Right cardiac atrium (tissue), 5 donors: ENCODE measurements at regions not wholly inside any gene's neighbourhood (a gene's known extent, or its start where the extent isn't known, plus 50 kb on each side); places are given as distances from the start of the nearest gene placed in this dataset.

Experiments
- ATAC-seq, 2 donors: fragments of 200-7000 bp; cut with Tn5 transposase; one replicate each; pipeline versions ENCODE4 v1.8.0 to v1.9.1; 2020; ENCODE audit warnings: moderate library complexity in 2 of 2, mild to moderate bottlenecking in 1 of 2
- DNase-seq, 3 donors: peaks; one replicate each; pipeline ENCODE4 v3.0.0-alpha.2; 2020
- H3K27ac ChIP-seq: one replicate; pipeline ENCODE4 v1.5.1; 2013; ENCODE audit warnings: mild to moderate bottlenecking, low read length, control low read depth, moderate library complexity
- H3K27me3 ChIP-seq: one replicate; pipeline ENCODE4 v1.6.1; 2013; ENCODE audit not compliant: control insufficient read depth, insufficient read depth
- H3K4me1 ChIP-seq: one replicate; pipeline ENCODE4 v1.6.1; 2013; ENCODE audit warnings: low read length; ENCODE audit not compliant: control insufficient read depth, insufficient read depth
- H3K4me3 ChIP-seq: one replicate; pipeline ENCODE4 v1.5.1; 2013; ENCODE audit warnings: low read length, control low read depth
- H3K9me3 ChIP-seq: one replicate; pipeline ENCODE4 v1.6.1; 2013; ENCODE audit warnings: low read length; ENCODE audit not compliant: control insufficient read depth
- WGBS: extraction: QIAGEN DNeasy Blood & Tissue Kit; methylation state at CpG from one replicate; pipeline ENCODE4 v1.1.7; 2013; 5-methylcytosine and 5-hydroxymethylcytosine counted together
- intact Hi-C, 4 donors: fragments of 100-400 bp; cut with DNase I; formaldehyde crosslinking; loops; one replicate each; pipeline versions ENCODE4 v1.11.0 to v1.14.0; 2022 to 2023
- donor health status: healthy with polysubstance abuse.
- donor health status: DM: no; HTN: yes; CAD: no.
- donor health status: DM: no; HTN: no; CAD: no.
- donor health status: DM: no; HTN: yes; CAD: no; lungs with severe emphysema.
- donor health status: DM: yes; HTN: yes; CAD: no.

- 93% methylated on average over 3 of the region's 3 CpGs for WGBS
- ATAC-seq (no peak), DNase-seq (no peak)
- H3K4me1 ChIP-seq: no peaks in the 10 kb centered on the region
- H3K27ac ChIP-seq: no peak overlapping the region
- no peak overlapping the region for H3K4me3 ChIP-seq
- H3K27me3 ChIP-seq: no peaks in the 10 kb centered on the region
- intact Hi-C loops: no loop called here
- H3K9me3 ChIP-seq: no peaks in the 10 kb centered on the region
Observed at GRCh38 chr13:102933523-102933922, 87.7 kb downstream of the ERCC5 start.

- no peak overlapping the region for H3K4me3 ChIP-seq
- intact Hi-C loops: no loop called here
- H3K27me3 ChIP-seq: no peaks in the 10 kb centered on the region
- 89% methylated on average over 6 of the region's 6 CpGs for WGBS
- ATAC-seq: no peak
- no peaks in the 10 kb centered on the region for H3K4me1 ChIP-seq
- H3K27ac ChIP-seq: no peak overlapping the region
- no peak for DNase-seq
- H3K9me3 ChIP-seq: no peaks in the 10 kb centered on the region
Observed at GRCh38 chr13:102933122-102933521, 87.3 kb downstream of the ERCC5 start.

- Histone ChIP-seq H3K4me1 (no peaks in the 10 kb centered on the region), H3K27ac (no peak overlapping the region), H3K4me3 (no peak overlapping the region), H3K9me3 (no peaks in the 10 kb centered on the region), H3K27me3 (no peaks in the 10 kb centered on the region)
- 88% methylated on average over 4 of the region's 4 CpGs for WGBS
- ATAC-seq: no peak
- no peak for DNase-seq
- intact Hi-C loops: no loop called here
Observed at GRCh38 chr13:102932331-102932730, 86.5 kb downstream of the ERCC5 start.

GRCh38 chr13:102930566-102930965 is 84.7 kb downstream of the ERCC5 start:
- Histone ChIP-seq H3K27ac (no peak overlapping the region), H3K27me3 (no peaks in the 10 kb centered on the region), H3K4me1 (no peaks in the 10 kb centered on the region), H3K9me3 (no peaks in the 10 kb centered on the region), H3K4me3 (no peak overlapping the region)
- intact Hi-C loops: no loop called here
- 37% methylated on average over 3 of the region's 3 CpGs for WGBS
- ATAC-seq (no peak), DNase-seq (no peak)

- WGBS: 83% methylated on average over 9 of the region's 9 CpGs
- DNase-seq (no peak), ATAC-seq (no peak)
- H3K27me3 ChIP-seq: no peaks in the 10 kb centered on the region
- intact Hi-C loops: no loop called here
- H3K27ac ChIP-seq: no peak overlapping the region
- no peaks in the 10 kb centered on the region for H3K4me1 ChIP-seq
- no peak overlapping the region for H3K4me3 ChIP-seq
- no peaks in the 10 kb centered on the region for H3K9me3 ChIP-seq
Observed at GRCh38 chr13:102928941-102929675, 83.3 kb downstream of the ERCC5 start.
